Activated naive CD8-positive, alpha-beta T cell treated with anti-CD3 and anti-CD28 coated beads, Interleukin-2, amount 50 U/mL, for 16 hours (primary cell): ENCODE measurements at regions not wholly inside any gene's neighbourhood (a gene's known extent, or its start where the extent isn't known, plus 50 kb on each side); places are given as distances from the start of the nearest gene placed in this dataset.
"Not testable (repeated sequence)": the region's sequence is repeated elsewhere in the genome, so short reads cannot be mapped to it uniquely, and the experiment has no call there.

ENCODE experiments used
- DNase-seq: peaks from one replicate; pipeline ENCODE4 v3.0.0-alpha.2; 2020; ENCODE audit warnings: low read depth, low spot score

DNA sequence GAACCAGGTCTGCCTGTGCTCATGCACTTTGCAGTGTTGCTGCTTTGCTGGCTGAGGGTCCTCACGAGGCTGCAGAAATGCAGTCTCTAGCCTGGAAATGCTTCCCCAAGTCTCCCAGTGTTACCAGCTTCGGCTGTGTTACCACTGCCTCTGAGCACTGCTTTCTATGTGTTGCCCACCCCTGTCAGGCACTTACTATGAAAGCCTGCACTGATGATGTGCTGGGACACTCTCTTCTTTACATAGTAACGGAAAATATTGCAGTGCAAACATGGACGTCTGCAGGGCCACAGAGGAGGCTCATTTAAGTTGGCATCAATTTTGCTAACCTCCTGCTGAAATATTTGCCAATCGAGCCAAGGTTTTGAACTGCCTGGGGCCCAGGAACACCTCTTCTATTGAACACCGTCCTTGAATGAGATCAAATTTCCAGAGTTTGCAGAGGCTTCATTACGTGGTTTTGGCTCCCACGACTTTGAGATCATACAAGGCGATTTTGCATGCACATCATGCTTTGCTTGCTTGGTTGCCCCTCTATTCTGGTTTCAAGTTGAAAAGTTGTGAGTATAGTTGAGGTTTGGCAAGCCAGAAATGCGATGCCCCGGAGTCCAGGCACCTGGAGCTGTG is 404.7 kb upstream of the PODXL start:
- DNase-seq: no peak

GRCh38 chr7:131959106-131959812 is 402.8 kb upstream of the PODXL start:
- DNase-seq: no peak

- no peak for DNase-seq
These were observed 401.1 kb upstream of the PODXL start for GRCh38 chr7:131957338-131958020.

- no peak for DNase-seq
These were observed 400.4 kb upstream of the PODXL start for GRCh38 chr7:131956864-131957263.

GRCh38 chr7:131955679-131956078 is 399.3 kb upstream of the PODXL start:
- no peak for DNase-seq

DNA sequence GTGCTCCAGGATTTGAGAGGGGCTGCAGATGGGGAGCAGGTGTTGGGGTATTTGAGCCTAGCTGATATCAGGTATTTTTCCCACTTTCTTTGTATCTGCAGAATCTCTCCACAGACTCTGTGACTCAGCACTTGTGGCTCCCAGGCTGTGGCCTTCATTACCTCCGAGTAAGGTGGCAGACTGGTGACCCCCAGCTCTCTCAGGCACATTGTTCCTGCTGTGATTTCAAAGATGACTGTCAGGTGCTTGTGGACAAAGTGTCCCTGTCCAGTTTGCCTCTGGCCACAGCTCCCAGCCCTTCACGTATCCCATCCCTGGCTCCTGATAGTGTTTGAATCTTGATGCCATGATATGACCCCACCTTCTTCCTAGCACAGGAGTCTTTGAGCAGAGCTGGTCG is 396.8 kb upstream of the PODXL start:
- no peak for DNase-seq

GRCh38 chr7:131952365-131952764 is 395.9 kb upstream of the PODXL start:
- no peak for DNase-seq

GRCh38 chr7:131950758-131951157 is 394.3 kb upstream of the PODXL start:
- no peak for DNase-seq

DNA sequence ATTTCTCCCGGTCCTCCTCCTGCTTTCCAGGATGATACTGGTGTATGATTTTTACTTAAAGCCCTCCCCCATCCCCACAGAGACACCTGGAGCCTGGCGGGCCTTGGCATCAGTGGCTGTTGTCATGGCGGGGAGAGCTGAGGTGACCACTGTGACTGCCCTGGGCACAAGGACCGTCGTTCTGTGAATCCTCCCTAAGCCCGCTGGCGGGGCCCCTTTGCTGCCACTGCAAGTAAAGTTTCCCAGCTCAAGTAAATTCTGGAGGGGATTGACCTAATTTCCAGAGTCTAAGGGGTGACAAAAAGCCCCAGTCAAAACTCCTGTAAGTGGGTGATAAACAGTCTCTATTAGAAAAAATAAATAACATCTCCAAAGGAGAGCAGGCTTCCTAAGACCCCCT is 393.2 kb upstream of the PODXL start:
- DNase-seq: no peak

DNA sequence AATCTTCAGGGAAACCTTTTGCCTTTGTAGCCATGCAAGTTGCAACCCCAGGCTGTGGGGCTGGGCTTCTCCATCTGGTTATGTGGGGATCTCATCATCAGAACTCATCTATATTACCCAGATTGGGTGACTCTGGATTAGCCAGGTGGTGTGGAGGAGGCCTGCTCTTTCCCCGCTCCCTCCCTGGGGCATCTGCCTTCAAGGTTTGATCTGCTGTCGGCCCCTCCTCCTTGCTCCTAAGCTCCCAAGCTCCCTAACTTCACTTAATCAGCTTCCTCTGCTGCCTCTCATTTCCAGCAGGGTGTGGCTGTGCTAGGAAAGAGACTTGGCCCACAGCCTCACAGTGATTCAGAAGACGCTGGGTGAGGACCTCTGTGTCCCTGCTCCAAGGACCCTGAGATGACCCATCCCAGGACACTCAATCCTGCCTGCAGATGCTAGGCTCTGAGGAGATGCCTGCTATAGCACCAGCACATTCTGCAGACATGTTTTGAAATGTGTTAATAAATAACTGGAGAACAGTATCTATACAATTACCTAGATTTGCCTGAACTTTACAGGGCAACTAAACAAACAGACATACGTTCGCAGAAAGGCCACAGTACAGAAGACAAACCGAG is 392.1 kb upstream of the PODXL start:
- no peak for DNase-seq

GRCh38 chr7:131947661-131948060 is 391.2 kb upstream of the PODXL start:
- DNase-seq: no peak

DNA sequence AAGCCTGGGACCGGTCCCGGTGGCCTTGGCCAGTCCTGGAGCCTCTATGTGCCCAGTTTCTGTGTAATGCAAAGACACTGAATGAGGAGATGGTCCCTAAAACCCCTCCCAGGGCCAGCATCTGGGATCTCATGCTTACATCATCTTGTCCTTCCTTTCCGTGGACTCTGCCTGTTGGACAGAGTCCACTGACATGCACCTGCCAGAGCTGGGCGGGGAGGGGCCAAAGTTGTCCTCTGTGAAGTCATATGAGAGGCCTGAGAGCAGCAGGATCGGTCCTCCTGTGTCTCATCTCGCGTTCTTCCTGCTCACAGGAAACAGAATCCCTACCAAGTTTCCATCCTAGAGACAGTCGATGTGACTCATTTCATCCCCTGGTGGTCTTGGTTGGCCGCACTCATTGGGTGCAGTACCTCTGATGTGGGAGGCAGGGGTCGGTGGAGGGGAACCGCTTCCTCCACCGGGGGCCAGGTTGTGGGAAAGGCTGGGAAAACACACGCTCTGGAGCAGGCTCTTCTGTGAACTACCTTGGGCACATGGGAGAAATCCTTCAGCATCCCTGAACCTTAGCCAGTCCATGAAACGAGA is 389.6 kb upstream of the PODXL start:
- no peak for DNase-seq

- no peak for DNase-seq
These were observed 389.0 kb upstream of the PODXL start for GRCh38 chr7:131945313-131945911.

DNA sequence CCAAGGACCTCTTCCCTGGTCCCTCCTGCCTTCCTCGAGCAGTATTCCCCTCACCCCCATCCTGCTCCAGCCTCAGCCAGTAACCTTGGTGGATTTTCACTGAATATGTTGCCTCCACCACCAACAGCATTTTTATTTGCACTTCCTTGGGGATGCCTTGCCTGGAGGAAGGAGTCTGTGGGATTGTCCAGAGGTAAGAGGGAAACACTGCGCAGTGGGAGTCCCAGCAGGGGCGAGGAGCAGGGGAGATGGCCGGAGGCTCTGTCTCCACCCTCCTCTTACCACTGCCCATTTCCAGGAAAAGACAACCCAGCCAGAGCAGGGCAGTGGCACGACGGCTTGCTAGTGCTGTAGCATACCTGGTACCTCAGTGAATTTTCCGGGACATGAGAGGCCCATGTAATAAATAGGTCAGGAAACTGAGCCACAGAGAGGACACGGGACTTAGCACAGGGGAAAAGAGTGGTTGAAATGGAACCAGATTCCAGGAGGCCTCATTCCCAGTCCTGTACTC is 388.2 kb upstream of the PODXL start:
- DNase-seq: no peak

- no peak for DNase-seq
These were observed 387.2 kb upstream of the PODXL start for GRCh38 chr7:131943646-131944045.

- DNase-seq: no peak
These were observed 386.8 kb upstream of the PODXL start for GRCh38 chr7:131943211-131943610.

DNA sequence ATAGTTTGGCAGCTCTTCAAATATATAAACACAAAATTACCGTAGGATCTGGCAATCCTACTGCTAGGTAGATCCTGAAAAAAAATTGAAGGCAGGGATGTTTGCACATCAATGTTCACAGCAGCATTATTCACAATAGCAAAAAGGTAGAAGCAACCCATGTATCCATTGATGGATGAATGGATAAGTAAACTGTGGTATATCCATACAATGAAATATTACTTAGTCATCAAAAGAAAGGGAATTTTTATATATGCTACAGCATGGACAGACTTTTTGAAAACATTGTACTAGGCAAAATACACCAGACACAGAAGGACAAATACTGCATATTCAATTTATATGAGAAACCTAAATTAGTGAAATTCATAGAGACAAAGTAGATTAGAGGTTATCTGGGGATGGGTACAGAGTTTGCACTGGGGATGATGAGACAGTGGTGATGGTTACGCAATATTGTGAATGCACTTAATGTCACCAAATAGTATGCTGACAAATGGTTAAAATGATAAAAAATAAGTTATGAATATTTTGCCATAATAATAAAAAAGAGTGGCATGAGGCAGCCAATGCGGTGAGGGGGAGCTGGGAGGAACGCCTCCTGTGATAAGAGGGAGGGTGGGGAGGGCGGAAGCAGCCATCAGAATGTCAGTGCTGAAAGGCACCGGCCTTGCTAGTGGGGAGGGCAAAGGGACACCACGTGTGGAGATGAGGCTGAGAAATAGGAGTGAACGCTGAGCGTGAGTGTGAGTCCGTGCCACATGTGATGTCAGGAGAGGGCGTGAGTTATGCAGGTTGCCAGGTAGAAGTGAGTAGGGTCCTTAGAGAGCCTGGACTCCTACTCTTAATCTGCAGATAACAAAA is 386.1 kb upstream of the PODXL start:
- no peak for DNase-seq

- DNase-seq: no peak
These were observed 384.9 kb upstream of the PODXL start for GRCh38 chr7:131941291-131941690.

DNA sequence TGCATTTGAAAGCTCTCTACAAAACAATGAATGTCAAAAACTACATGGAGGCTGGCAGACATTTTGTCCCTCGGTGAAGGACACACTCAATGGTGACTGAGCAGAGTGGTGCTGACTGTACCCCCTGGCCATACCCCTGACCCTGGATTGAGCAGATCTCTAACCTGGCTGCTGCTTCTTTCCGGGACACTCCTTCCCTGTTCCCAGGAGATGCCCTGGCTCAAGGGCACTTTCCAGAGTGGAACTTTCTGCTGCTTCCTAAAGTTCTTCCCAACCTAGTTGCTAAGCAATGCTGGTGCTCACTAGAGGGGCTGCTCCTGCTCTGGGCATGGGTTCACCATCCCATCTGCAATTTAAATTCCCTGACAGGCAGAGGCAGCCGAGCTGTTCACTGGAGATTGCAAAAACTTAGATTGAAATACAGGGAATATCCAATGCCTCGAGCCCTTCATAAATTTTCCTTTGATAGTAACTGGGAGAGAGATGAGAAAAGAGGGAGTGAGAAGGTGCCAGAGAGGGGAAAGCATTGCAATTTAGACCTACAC is 384.3 kb upstream of the PODXL start:
- no peak for DNase-seq

DNA sequence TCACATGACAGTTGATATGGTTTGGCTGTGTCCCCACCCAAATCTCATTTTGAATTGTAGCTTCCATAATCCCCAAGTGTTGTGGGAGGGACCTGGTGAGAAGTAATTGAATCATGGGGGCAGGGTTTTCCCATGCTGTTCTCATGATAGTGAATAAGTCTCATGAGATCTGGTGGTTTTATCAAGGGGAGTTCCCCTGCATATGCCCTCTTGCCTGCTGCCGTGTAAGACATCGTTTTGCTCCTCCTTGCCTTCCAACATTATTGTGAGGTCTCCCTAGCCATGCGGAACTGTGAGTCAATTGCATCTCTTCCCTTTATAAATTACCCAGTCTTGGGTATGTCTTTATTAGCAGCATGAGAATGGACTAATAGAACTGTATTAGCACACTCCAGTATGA is 382.4 kb upstream of the PODXL start:
- not testable (repeated sequence) for DNase-seq
